ENCODE measurements at regions not wholly inside any gene's neighbourhood (a gene's known extent, or its start where the extent isn't known, plus 50 kb on each side); places are given as distances from the start of the nearest gene placed in this dataset.
"Not testable (repeated sequence)": the region's sequence is repeated elsewhere in the genome, so short reads cannot be mapped to it uniquely, and the experiment has no call there.

- no peak for DNase-seq
Observed at GRCh38 chr3:88298189-88298588, 148.4 kb downstream of the C3orf38 start.

GRCh38 chr3:88301273-88301995 lies 151.7 kb downstream of the C3orf38 start:
- no peak for DNase-seq

- DNase-seq, result no peak
Observed at GRCh38 chr3:88301996-88302393, 152.2 kb downstream of the C3orf38 start.

GRCh38 chr3:88303331-88303904 lies 153.7 kb downstream of the C3orf38 start:
- DNase-seq, result not testable (repeated sequence)

- no peak for DNase-seq
Observed at GRCh38 chr3:88307666-88308065, 157.9 kb downstream of the C3orf38 start.

GRCh38 chr3:88311826-88312225 lies 162.1 kb downstream of the C3orf38 start:
- DNase-seq, result no peak

GRCh38 chr3:88312256-88312655 lies 162.5 kb downstream of the C3orf38 start:
- DNase-seq, result no peak

- no peak for DNase-seq
Observed at GRCh38 chr3:88318067-88318466, 168.3 kb downstream of the C3orf38 start.

GRCh38 chr3:88321363-88322050 lies 171.7 kb downstream of the C3orf38 start:
- DNase-seq, result peak; percentile 2

- DNase-seq, result no peak
Observed at GRCh38 chr3:88324788-88325187, 175.0 kb downstream of the C3orf38 start.

GRCh38 chr3:88334187-88334868 lies 184.6 kb downstream of the C3orf38 start:
- DNase-seq, result no peak

- no peak for DNase-seq
Observed at GRCh38 chr3:88336894-88337293, 187.1 kb downstream of the C3orf38 start.

GRCh38 chr3:88343264-88343663 lies 193.5 kb downstream of the C3orf38 start:
- DNase-seq, result no peak

- no peak for DNase-seq
Observed at GRCh38 chr3:88346643-88347042, 196.9 kb downstream of the C3orf38 start.

- no peak for DNase-seq
Observed at GRCh38 chr3:88362428-88362827, 212.7 kb downstream of the C3orf38 start.

- DNase-seq, result no peak
Observed at GRCh38 chr3:88364926-88365325, 215.2 kb downstream of the C3orf38 start.

- DNase-seq, result no peak
Observed at GRCh38 chr3:88369337-88369736, 219.6 kb downstream of the C3orf38 start.

- DNase-seq, result no peak
Observed at GRCh38 chr3:88369767-88370166, 220.0 kb downstream of the C3orf38 start.

GRCh38 chr3:88385090-88385489 lies 235.3 kb downstream of the C3orf38 start:
- DNase-seq, result no peak

GRCh38 chr3:88398581-88398980 lies 248.8 kb downstream of the C3orf38 start:
- DNase-seq, result no peak

- DNase-seq, result no peak
Observed at GRCh38 chr3:88403319-88403718, 253.6 kb downstream of the C3orf38 start.

GRCh38 chr3:88408097-88408496 lies 258.3 kb downstream of the C3orf38 start:
- DNase-seq, result no peak

GRCh38 chr3:88408935-88409334 lies 259.2 kb downstream of the C3orf38 start:
- no peak for DNase-seq

Measured in fibroblast of skin of abdomen (primary cell).